ENCODE measurements at regions not wholly inside any gene's neighbourhood (a gene's known extent, or its start where the extent isn't known, plus 50 kb on each side); places are given as distances from the start of the nearest gene placed in this dataset.

- TF ChIP-seq POLR2AphosphoS5 (IDR thresholded peaks at IDR 0.05; ENCODE audit: low read depth, low read length) (no peak), TAF1 (IDR thresholded peaks at IDR 0.05; ENCODE audit: borderline replicate concordance, insufficient read depth, low read length) (no peak)
- TF ChIP-seq, protein P1, sequence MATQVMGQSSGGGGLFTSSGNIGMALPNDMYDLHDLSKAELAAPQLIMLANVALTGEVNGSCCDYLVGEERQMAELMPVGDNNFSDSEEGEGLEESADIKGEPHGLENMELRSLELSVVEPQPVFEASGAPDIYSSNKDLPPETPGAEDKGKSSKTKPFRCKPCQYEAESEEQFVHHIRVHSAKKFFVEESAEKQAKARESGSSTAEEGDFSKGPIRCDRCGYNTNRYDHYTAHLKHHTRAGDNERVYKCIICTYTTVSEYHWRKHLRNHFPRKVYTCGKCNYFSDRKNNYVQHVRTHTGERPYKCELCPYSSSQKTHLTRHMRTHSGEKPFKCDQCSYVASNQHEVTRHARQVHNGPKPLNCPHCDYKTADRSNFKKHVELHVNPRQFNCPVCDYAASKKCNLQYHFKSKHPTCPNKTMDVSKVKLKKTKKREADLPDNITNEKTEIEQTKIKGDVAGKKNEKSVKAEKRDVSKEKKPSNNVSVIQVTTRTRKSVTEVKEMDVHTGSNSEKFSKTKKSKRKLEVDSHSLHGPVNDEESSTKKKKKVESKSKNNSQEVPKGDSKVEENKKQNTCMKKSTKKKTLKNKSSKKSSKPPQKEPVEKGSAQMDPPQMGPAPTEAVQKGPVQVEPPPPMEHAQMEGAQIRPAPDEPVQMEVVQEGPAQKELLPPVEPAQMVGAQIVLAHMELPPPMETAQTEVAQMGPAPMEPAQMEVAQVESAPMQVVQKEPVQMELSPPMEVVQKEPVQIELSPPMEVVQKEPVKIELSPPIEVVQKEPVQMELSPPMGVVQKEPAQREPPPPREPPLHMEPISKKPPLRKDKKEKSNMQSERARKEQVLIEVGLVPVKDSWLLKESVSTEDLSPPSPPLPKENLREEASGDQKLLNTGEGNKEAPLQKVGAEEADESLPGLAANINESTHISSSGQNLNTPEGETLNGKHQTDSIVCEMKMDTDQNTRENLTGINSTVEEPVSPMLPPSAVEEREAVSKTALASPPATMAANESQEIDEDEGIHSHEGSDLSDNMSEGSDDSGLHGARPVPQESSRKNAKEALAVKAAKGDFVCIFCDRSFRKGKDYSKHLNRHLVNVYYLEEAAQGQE (IDR thresholded peaks at IDR 0.05; ENCODE audit: insufficient read depth in 1 of 2, low read depth in 2 of 2, low read length in 2 of 2) = no peak
These were observed 1136.8 kb upstream of the AUTS2 start for GRCh38 chr7:68461430-68461829.

Data from PFSK-1 (cell line).